ACC112 (cell line): ENCODE measurements at regions not wholly inside any gene's neighbourhood (a gene's known extent, or its start where the extent isn't known, plus 50 kb on each side); places are given as distances from the start of the nearest gene placed in this dataset.

ENCODE experiments used
- H2AFZ ChIP-seq: fragments of 200-600 bp; sonication (generic); one replicate; pipeline ENCODE4 v1.6.0; 2017; ENCODE audit warnings: antibody characterized with exemption, low read length; ENCODE audit not compliant: unreplicated experiment
- H3K27ac ChIP-seq: fragments of 200-600 bp; sonication (generic); 2 replicates; pipeline ENCODE4 v1.5.1; 2014; ENCODE audit warnings: low read depth, mild to moderate bottlenecking, antibody characterized with exemption, low read length, moderate library complexity
- H3K27me3 ChIP-seq: fragments of 200-600 bp; sonication (generic); 2 replicates; pipeline ENCODE4 v1.6.1; 2014; ENCODE audit warnings: mild to moderate bottlenecking, antibody characterized with exemption, low read length, moderate library complexity, mixed read lengths; ENCODE audit not compliant: insufficient read depth
- H3K36me3 ChIP-seq: fragments of 200-600 bp; sonication (generic); 2 replicates; pipeline ENCODE4 v1.6.1; 2016; ENCODE audit warnings: mild to moderate bottlenecking, antibody characterized with exemption, low read length, moderate library complexity, mixed read lengths; ENCODE audit not compliant: insufficient read depth
- H3K4me1 ChIP-seq: fragments of 200-600 bp; sonication (generic); one replicate; pipeline ENCODE4 v1.6.1; 2016; ENCODE audit warnings: low read length, mixed read lengths; ENCODE audit not compliant: insufficient read depth, unreplicated experiment, control insufficient read depth
- H3K4me3 ChIP-seq: fragments of 200-600 bp; sonication (generic); 2 replicates; pipeline ENCODE4 v1.5.1; 2014; ENCODE audit warnings: mild to moderate bottlenecking, low read depth, low read length
- H3K79me2 ChIP-seq: fragments of 200-600 bp; sonication (generic); one replicate; pipeline ENCODE4 v1.6.0; 2016; ENCODE audit warnings: low read length; ENCODE audit not compliant: control insufficient read depth, unreplicated experiment, insufficient read depth

DNA sequence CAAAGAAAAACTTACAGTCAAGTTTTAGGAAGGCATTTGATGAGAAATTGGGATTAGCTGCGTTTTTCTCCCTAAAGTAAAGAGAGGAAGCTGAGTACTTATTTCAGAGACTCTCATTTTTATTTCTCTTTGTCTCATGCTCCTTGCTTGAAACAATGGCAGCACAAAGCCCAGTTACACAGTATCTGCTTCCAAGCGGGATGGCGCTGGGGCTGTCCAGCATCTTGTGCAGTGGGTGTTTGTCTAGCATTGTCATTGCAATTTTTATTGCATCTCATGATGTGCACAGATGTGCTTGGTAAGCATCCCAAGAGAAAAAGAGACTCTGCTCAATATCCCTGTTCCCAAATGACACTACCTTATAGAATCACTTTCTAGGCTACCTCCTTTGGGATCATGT is 102.8 kb upstream of the ZNF521 start:
- H3K27me3 ChIP-seq: peaks cover 9% of the 10 kb centered on the region; the same call in 1 of the 2 replicates
- H3K36me3 ChIP-seq: no peaks in the 10 kb centered on the region
- no peak overlapping the region for H3K27ac ChIP-seq
- no peak overlapping the region for H2AFZ ChIP-seq
- no peak overlapping the region for H3K4me3 ChIP-seq
- no peaks in the 10 kb centered on the region for H3K4me1 ChIP-seq
- no peaks in the 10 kb centered on the region for H3K79me2 ChIP-seq

DNA sequence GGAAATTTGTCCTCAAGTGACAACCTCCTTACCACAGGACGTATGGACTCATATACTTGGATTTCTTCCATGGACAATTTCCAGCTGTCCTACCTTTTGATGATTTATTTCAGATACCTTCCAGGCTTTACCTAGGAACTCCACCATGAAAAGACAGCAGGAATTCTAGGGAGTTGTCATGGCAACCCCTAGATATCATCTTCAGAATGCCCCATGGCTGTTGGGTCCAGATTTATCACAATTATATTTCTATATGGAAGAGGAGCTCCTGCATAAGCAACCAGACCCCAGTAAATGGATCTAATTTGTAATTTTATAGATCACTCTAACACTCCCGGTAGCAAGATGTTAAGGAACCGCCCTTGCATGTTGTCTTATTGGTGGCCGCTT is 102.3 kb upstream of the ZNF521 start:
- Histone ChIP-seq H3K4me3 (no peak overlapping the region), H3K27ac (no peak overlapping the region), H3K4me1 (no peaks in the 10 kb centered on the region)

GRCh38 chr18:25453556-25454269 is 101.7 kb upstream of the ZNF521 start:
- Histone ChIP-seq H3K36me3 (no peaks in the 10 kb centered on the region), H3K4me3 (no peak overlapping the region), H3K27ac (no peak overlapping the region), H3K79me2 (no peaks in the 10 kb centered on the region), H2AFZ (no peak overlapping the region), H3K4me1 (no peaks in the 10 kb centered on the region), H3K27me3 (peaks cover 9% of the 10 kb centered on the region; the same call in 1 of the 2 replicates)

More for the DNA sequence above, 102.3 kb upstream of the ZNF521 start:
- peaks cover 9% of the 10 kb centered on the region; the same call in 1 of the 2 replicates for H3K27me3 ChIP-seq
- H2AFZ ChIP-seq: no peak overlapping the region
- no peaks in the 10 kb centered on the region for H3K79me2 ChIP-seq
- H3K36me3 ChIP-seq: no peaks in the 10 kb centered on the region

- Histone ChIP-seq H3K27me3 (no peaks in the 10 kb centered on the region), H3K36me3 (no peaks in the 10 kb centered on the region), H3K4me1 (no peaks in the 10 kb centered on the region), H3K27ac (no peak overlapping the region), H3K4me3 (no peak overlapping the region), H2AFZ (no peak overlapping the region), H3K79me2 (no peaks in the 10 kb centered on the region)
Measured at GRCh38 chr18:25451077-25451658, 99.2 kb upstream of the ZNF521 start.

- Histone ChIP-seq H3K79me2 (no peaks in the 10 kb centered on the region), H3K36me3 (no peaks in the 10 kb centered on the region), H3K27ac (no peak overlapping the region), H3K4me3 (no peak overlapping the region), H3K27me3 (no peaks in the 10 kb centered on the region), H2AFZ (no peak overlapping the region), H3K4me1 (no peaks in the 10 kb centered on the region)
Measured at GRCh38 chr18:25449046-25449445, 97.1 kb upstream of the ZNF521 start.

DNA sequence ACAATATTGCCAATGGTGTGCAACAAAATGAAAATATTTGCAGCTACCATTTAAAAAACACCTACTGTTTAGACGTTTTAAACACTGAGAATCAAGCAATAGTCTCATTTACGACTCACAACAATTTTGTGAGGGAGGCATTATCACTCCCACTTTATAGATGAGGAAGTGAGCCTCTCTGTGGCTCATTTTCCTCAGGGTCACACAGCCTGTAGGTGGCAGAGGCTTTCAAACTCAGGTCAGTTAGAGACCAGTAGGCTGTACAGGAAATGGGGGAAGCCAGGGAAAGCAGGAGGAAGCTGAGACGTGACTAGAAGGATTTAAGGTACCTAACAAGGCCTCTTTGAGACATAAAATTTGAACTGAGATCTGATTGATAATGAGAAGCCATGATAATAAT is 95.0 kb upstream of the ZNF521 start:
- H3K4me1 ChIP-seq: no peaks in the 10 kb centered on the region
- H3K27ac ChIP-seq: no peak overlapping the region
- no peak overlapping the region for H3K4me3 ChIP-seq
- H2AFZ ChIP-seq: no peak overlapping the region
- H3K27me3 ChIP-seq: no peaks in the 10 kb centered on the region
- no peaks in the 10 kb centered on the region for H3K79me2 ChIP-seq
- H3K36me3 ChIP-seq: no peaks in the 10 kb centered on the region

- no peak overlapping the region for H3K4me3 ChIP-seq
- H2AFZ ChIP-seq: no peak overlapping the region
- H3K27me3 ChIP-seq: no peaks in the 10 kb centered on the region
- H3K79me2 ChIP-seq: no peaks in the 10 kb centered on the region
- H3K4me1 ChIP-seq: no peaks in the 10 kb centered on the region
- H3K36me3 ChIP-seq: no peaks in the 10 kb centered on the region
- H3K27ac ChIP-seq: no peak overlapping the region
Measured at GRCh38 chr18:25445430-25445829, 93.5 kb upstream of the ZNF521 start.

DNA sequence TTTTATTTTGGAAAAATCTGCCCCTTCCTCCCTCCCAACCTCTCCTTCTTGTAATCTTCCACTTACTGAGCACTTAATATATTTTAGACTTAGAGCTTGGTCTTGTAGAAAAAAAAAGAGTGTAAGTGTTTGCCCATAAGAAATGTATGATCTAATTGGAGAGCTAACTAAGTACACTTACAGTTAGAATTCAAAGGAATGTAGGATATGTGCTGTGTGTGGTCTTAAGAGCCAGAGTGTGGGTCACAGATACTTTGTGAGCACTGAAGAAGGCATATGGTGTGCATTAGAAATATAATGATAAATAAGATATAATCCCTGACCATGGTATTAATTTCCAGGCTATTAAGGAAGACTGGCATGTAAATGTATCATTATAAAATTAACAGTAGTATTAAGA is 91.8 kb upstream of the ZNF521 start:
- Histone ChIP-seq H3K4me3 (no peak overlapping the region), H3K36me3 (no peaks in the 10 kb centered on the region), H3K79me2 (no peaks in the 10 kb centered on the region), H3K4me1 (no peaks in the 10 kb centered on the region), H3K27ac (no peak overlapping the region), H3K27me3 (no peaks in the 10 kb centered on the region), H2AFZ (no peak overlapping the region)

GRCh38 chr18:25435149-25435782 is 83.3 kb upstream of the ZNF521 start:
- H2AFZ ChIP-seq: no peak overlapping the region
- no peaks in the 10 kb centered on the region for H3K4me1 ChIP-seq
- H3K27me3 ChIP-seq: no peaks in the 10 kb centered on the region
- H3K79me2 ChIP-seq: no peaks in the 10 kb centered on the region
- H3K36me3 ChIP-seq: no peaks in the 10 kb centered on the region
- H3K4me3 ChIP-seq: no peak overlapping the region
- no peak overlapping the region for H3K27ac ChIP-seq

- Histone ChIP-seq H3K4me3 (no peak overlapping the region), H3K79me2 (no peaks in the 10 kb centered on the region), H2AFZ (no peak overlapping the region), H3K27ac (no peak overlapping the region), H3K27me3 (no peaks in the 10 kb centered on the region), H3K36me3 (no peaks in the 10 kb centered on the region), H3K4me1 (no peaks in the 10 kb centered on the region)
Measured at GRCh38 chr18:25434745-25435144, 82.8 kb upstream of the ZNF521 start.

GRCh38 chr18:25433590-25433989 is 81.6 kb upstream of the ZNF521 start:
- H3K79me2 ChIP-seq: no peaks in the 10 kb centered on the region
- H3K27ac ChIP-seq: no peak overlapping the region
- H2AFZ ChIP-seq: no peak overlapping the region
- H3K27me3 ChIP-seq: no peaks in the 10 kb centered on the region
- no peaks in the 10 kb centered on the region for H3K36me3 ChIP-seq
- H3K4me1 ChIP-seq: no peaks in the 10 kb centered on the region
- no peak overlapping the region for H3K4me3 ChIP-seq
